Panc1 (cell line): ENCODE measurements at regions not wholly inside any gene's neighbourhood (a gene's known extent, or its start where the extent isn't known, plus 50 kb on each side); places are given as distances from the start of the nearest gene placed in this dataset.

ENCODE experiments used
- CTCF ChIP-seq: fragments of 450-650 bp; IDR thresholded peaks from 2 replicates; pipeline ENCODE4 v1.5.1; 2017; ENCODE audit warnings: mild to moderate bottlenecking
- POLR2AphosphoS5 ChIP-seq: IDR thresholded peaks from 2 replicates; pipeline ENCODE4 v1.6.1; 2012; ENCODE audit warnings: mild to moderate bottlenecking, low read depth, low read length, moderate library complexity
- TCF7L2 ChIP-seq: IDR thresholded peaks from 2 replicates; pipeline ENCODE4 v1.6.1; 2011; ENCODE audit warnings: mild to moderate bottlenecking, low read depth, low read length, inconsistent platforms
- TF ChIP-seq, protein P1 (sequence below), 2 experiments: IDR thresholded peaks; 2 replicates each; pipeline ENCODE4 v1.6.1; 2011 to 2012; ENCODE audit warnings: low read depth in 2 of 2, control low read depth in 1 of 2, low read length in 1 of 2, mild to moderate bottlenecking in 1 of 2, moderate library complexity in 1 of 2; ENCODE audit not compliant: insufficient read depth in 1 of 2

- TF ChIP-seq CTCF (no peak), POLR2AphosphoS5 (no peak), TCF7L2 (no peak)
- TF ChIP-seq, protein P1, sequence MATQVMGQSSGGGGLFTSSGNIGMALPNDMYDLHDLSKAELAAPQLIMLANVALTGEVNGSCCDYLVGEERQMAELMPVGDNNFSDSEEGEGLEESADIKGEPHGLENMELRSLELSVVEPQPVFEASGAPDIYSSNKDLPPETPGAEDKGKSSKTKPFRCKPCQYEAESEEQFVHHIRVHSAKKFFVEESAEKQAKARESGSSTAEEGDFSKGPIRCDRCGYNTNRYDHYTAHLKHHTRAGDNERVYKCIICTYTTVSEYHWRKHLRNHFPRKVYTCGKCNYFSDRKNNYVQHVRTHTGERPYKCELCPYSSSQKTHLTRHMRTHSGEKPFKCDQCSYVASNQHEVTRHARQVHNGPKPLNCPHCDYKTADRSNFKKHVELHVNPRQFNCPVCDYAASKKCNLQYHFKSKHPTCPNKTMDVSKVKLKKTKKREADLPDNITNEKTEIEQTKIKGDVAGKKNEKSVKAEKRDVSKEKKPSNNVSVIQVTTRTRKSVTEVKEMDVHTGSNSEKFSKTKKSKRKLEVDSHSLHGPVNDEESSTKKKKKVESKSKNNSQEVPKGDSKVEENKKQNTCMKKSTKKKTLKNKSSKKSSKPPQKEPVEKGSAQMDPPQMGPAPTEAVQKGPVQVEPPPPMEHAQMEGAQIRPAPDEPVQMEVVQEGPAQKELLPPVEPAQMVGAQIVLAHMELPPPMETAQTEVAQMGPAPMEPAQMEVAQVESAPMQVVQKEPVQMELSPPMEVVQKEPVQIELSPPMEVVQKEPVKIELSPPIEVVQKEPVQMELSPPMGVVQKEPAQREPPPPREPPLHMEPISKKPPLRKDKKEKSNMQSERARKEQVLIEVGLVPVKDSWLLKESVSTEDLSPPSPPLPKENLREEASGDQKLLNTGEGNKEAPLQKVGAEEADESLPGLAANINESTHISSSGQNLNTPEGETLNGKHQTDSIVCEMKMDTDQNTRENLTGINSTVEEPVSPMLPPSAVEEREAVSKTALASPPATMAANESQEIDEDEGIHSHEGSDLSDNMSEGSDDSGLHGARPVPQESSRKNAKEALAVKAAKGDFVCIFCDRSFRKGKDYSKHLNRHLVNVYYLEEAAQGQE (IDR thresholded peaks at IDR 0.05; ENCODE audit: insufficient read depth in 1 of 2, low read depth in 2 of 2, low read length in 1 of 2), result no peak
Measured at GRCh38 chr3:154598166-154598565, 168.2 kb upstream of the GPR149 start.
